ENCODE measurements at regions not wholly inside any gene's neighbourhood (a gene's known extent, or its start where the extent isn't known, plus 50 kb on each side); places are given as distances from the start of the nearest gene placed in this dataset.

- Histone ChIP-seq H3K79me2 (ENCODE audit: control insufficient read depth, insufficient read depth, low read length) (no peaks in the 10 kb centered on the region), H3K27me3 (ENCODE audit: control insufficient read depth in 2 of 2, insufficient read depth in 2 of 2, low read length in 2 of 2) (no peaks in the 10 kb centered on the region), H4K20me1 (replicated peaks; ENCODE audit: control insufficient read depth, extremely low read depth, insufficient read depth, low read length) (no peaks in the 10 kb centered on the region), H3K4me2 (ENCODE audit: insufficient read depth, low read length) (no peak overlapping the region), H3K27ac (ENCODE audit: insufficient read depth, low read depth, low read length) (no peak overlapping the region), H3K9ac (replicated peaks; ENCODE audit: extremely low read depth, insufficient read depth, low read length) (no peak overlapping the region), H3K4me3 (replicated peaks in 1 of 3; ENCODE audit: insufficient read depth in 1 of 3, low read depth in 1 of 3, low read length in 3 of 3) (no peak overlapping the region), H2AFZ (ENCODE audit: low read depth, low read length) (no peak overlapping the region), H3K9me3 (replicated peaks; ENCODE audit: control insufficient read depth, insufficient read depth, low read length) (no peaks in the 10 kb centered on the region), H3K9me1 (replicated peaks; ENCODE audit: control insufficient read depth, extremely low read depth, insufficient read depth, low read length) (no peaks in the 10 kb centered on the region), H3K36me3 (ENCODE audit: control insufficient read depth in 2 of 2, extremely low read depth in 1 of 2, insufficient read depth in 2 of 2, low read length in 2 of 2) (no peaks in the 10 kb centered on the region), H3K4me1 (ENCODE audit: control insufficient read depth, extremely low read depth, insufficient read depth, low read length) (no peaks in the 10 kb centered on the region)
- no peak for DNase-seq (ENCODE audit: low read depth, low spot score)
- TF ChIP-seq MAX (IDR thresholded peaks at IDR 0.05; ENCODE audit: insufficient read depth, insufficient read length) (no peak), JUN (IDR thresholded peaks at IDR 0.05; ENCODE audit: borderline replicate concordance, insufficient read depth, insufficient read length, low read depth) (no peak), EZH2 (IDR thresholded peaks at IDR 0.05; ENCODE audit: borderline replicate concordance, low read depth, low read length, severe bottlenecking) (no peak), GATA2 (IDR thresholded peaks at IDR 0.05; ENCODE audit: insufficient read depth, insufficient read length, low read depth, low read length) (no peak), CTCF (IDR thresholded peaks at IDR 0.05; ENCODE audit: extremely low read depth in 1 of 2, insufficient read depth in 1 of 2, low read depth in 1 of 2, low read length in 2 of 2) (no peak), MYC (IDR thresholded peaks at IDR 0.05; ENCODE audit: low read depth, low read length) (no peak), POLR2AphosphoS5 (IDR thresholded peaks at IDR 0.05; ENCODE audit: insufficient read depth, low read depth, low read length) (no peak), FOS (IDR thresholded peaks at IDR 0.05; ENCODE audit: borderline replicate concordance, insufficient read depth, low read length) (no peak), POLR2A (IDR thresholded peaks at IDR 0.05; ENCODE audit: low read depth, low read length) (no peak)
- BruUV-seq (replicated peaks), result no TSS peak
- CTCF ChIA-PET, result interaction anchor here (2.1 kb wide), 1 partner anchor 12 kb away, joined by 8 read pairs; no protein-coding TSS in a partner anchor
- FAIRE-seq, result no peak
- dilution Hi-C loops (cut with MboI; ENCODE audit: extremely low pct_ligation_motif_present, low sequenced_read_pairs) (no loop called here), intact Hi-C loops (cut with micrococcal nuclease) (no loop called here)
- POLR2A ChIA-PET, result no interaction called here
These were observed 95.6 kb upstream of the PHACTR3 start for GRCh38 chr20:59508729-59509128.

Data from endothelial cell of umbilical vein (primary cell).